ENCODE measurements at regions not wholly inside any gene's neighbourhood (a gene's known extent, or its start where the extent isn't known, plus 50 kb on each side); places are given as distances from the start of the nearest gene placed in this dataset.

DNA sequence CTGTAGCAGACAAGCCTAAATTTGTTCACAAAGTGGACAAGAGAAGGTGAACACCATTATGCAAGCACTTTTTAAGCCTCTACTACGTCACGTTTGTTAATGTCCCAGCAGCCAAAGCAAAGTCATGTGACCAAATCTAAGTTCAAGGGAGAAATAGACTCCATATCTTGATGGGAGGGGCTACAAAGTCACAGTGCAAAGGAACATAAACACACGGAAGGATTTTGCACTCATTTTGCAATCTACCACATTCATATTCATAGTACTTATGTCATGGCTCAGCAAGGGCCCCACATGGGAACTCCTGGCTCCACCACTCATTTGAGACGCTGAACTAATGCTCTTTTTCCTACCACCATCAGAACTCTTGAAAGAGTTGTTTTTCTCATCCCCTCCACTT, 139.0 kb upstream of the JADE1 start:
- in situ Hi-C loops (cut with MboI; ENCODE audit: low sequenced_read_pairs, unreplicated experiment): no loop called here
- TF ChIP-seq, protein P1, sequence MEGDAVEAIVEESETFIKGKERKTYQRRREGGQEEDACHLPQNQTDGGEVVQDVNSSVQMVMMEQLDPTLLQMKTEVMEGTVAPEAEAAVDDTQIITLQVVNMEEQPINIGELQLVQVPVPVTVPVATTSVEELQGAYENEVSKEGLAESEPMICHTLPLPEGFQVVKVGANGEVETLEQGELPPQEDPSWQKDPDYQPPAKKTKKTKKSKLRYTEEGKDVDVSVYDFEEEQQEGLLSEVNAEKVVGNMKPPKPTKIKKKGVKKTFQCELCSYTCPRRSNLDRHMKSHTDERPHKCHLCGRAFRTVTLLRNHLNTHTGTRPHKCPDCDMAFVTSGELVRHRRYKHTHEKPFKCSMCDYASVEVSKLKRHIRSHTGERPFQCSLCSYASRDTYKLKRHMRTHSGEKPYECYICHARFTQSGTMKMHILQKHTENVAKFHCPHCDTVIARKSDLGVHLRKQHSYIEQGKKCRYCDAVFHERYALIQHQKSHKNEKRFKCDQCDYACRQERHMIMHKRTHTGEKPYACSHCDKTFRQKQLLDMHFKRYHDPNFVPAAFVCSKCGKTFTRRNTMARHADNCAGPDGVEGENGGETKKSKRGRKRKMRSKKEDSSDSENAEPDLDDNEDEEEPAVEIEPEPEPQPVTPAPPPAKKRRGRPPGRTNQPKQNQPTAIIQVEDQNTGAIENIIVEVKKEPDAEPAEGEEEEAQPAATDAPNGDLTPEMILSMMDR (IDR thresholded peaks at IDR 0.05; ENCODE audit: borderline replicate concordance, control extremely low read depth, extremely low read depth, insufficient read depth, missing control alignments): no peak
- no peak for DNase-seq (ENCODE audit: low spot score)

DNA sequence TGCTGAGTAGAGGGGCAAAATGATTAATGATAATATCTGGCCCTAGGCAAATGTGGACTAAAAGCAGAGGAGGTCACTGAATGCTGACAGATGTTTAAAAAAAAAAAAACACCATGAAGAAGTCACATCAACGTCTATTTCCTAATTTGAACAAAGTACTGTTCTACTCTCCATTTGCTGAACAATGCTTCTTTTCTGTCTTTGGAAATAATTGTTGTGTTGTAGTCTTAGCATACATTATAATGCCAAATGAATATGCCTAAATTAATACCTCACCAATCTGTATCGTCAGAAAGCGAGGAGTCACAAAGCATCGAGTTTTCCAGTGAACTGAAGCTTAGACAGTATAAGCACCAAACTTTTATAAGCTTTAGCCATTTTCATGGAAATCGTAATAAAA, 140.9 kb upstream of the JADE1 start:
- in situ Hi-C loops (cut with MboI; ENCODE audit: low sequenced_read_pairs, unreplicated experiment): no loop called here
- TF ChIP-seq, protein P1 (IDR thresholded peaks at IDR 0.05; ENCODE audit: borderline replicate concordance, control extremely low read depth, extremely low read depth, insufficient read depth, missing control alignments): no peak
- no peak for DNase-seq (ENCODE audit: low spot score)

GRCh38 chr4:128665514-128665913, 144.0 kb upstream of the JADE1 start:
- no peak for DNase-seq (ENCODE audit: low spot score)
- TF ChIP-seq, protein P1 (IDR thresholded peaks at IDR 0.05; ENCODE audit: borderline replicate concordance, control extremely low read depth, extremely low read depth, insufficient read depth, missing control alignments): no peak
- in situ Hi-C loops (cut with MboI; ENCODE audit: low sequenced_read_pairs, unreplicated experiment): no loop called here

DNA sequence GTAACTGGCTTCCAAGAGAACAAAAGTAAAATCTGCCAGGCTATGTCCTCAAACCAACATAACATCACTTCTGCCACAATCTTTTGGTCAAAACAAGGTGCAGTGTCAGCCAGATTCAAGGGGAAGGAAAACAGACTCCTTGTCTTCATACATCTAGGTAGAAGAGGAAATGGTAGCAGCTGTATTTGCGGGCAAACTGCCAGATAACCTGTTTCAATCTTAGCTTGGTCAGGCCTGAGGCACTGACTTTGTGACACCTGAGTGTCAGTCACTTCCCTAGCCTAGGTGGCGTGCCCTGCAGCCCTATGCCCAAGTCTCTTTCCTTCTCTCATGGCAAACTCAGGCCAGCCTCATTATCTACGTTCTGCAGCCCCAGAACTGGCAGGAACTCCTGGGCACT, 146.2 kb upstream of the JADE1 start:
- in situ Hi-C loops (cut with MboI; ENCODE audit: low sequenced_read_pairs, unreplicated experiment): no loop called here

GRCh38 chr4:128661479-128661878, 148.0 kb upstream of the JADE1 start:
- TF ChIP-seq, protein P1 (IDR thresholded peaks at IDR 0.05; ENCODE audit: borderline replicate concordance, control extremely low read depth, extremely low read depth, insufficient read depth, missing control alignments): no peak
- in situ Hi-C loops (cut with MboI; ENCODE audit: low sequenced_read_pairs, unreplicated experiment): no loop called here
- DNase-seq (ENCODE audit: low spot score): no peak

More for the DNA sequence above, 146.2 kb upstream of the JADE1 start:
- no peak for DNase-seq (ENCODE audit: low spot score)
- TF ChIP-seq, protein P1 (IDR thresholded peaks at IDR 0.05; ENCODE audit: borderline replicate concordance, control extremely low read depth, extremely low read depth, insufficient read depth, missing control alignments): no peak

GRCh38 chr4:128660361-128661215, 148.9 kb upstream of the JADE1 start:
- TF ChIP-seq, protein P1 (IDR thresholded peaks at IDR 0.05; ENCODE audit: borderline replicate concordance, control extremely low read depth, extremely low read depth, insufficient read depth, missing control alignments): no peak
- DNase-seq (ENCODE audit: low spot score): no peak
- in situ Hi-C loops (cut with MboI; ENCODE audit: low sequenced_read_pairs, unreplicated experiment): no loop called here
